SK-N-SH (cell line): ENCODE measurements at regions not wholly inside any gene's neighbourhood (a gene's known extent, or its start where the extent isn't known, plus 50 kb on each side); places are given as distances from the start of the nearest gene placed in this dataset.

ENCODE experiments used
- CTCF ChIA-PET: fragments of 300-600, 350-600 bp; formaldehyde crosslinking; extraction: SDS; loops from one replicate; lab custom pipeline; 2021; lab: Yijun Ruan, JAX
- POLR2A ChIA-PET: fragments of 350-600 bp; sonication (Branson Sonifier 250); formaldehyde crosslinking; extraction: SDS; loops from one replicate; lab custom pipeline; 2020; ENCODE audit warnings: antibody characterized with exemption, inconsistent platforms; lab: Yijun Ruan, JAX
- DNase-seq: peaks from one replicate; pipeline ENCODE4 v3.0.0; 2012
- H2AFZ ChIP-seq: fragments of 200-600 bp; sonication (generic); 2 replicates; pipeline ENCODE4 v1.8.1; 2016; ENCODE audit warnings: antibody characterized with exemption, mild to moderate bottlenecking, low read depth
- H3F3A ChIP-seq: fragments of 200-600 bp; sonication (generic); replicated peaks from 2 replicates; pipeline ENCODE3; 2016; ENCODE audit warnings: antibody characterized with exemption, mild to moderate bottlenecking; ENCODE audit not compliant: insufficient read depth
- H3K27ac ChIP-seq, 2 experiments: fragments of 200-500 bp in 1 of 2; fragments of 200-600 bp in 1 of 2; sonication (Bioruptor generic) in 1 of 2; sonication (generic), shearing (Covaris generic) in 1 of 2; 2 replicates each; pipeline versions ENCODE4 v1.5.1 to v1.6.1; 2014 to 2016; ENCODE audit warnings: low read depth in 2 of 2, inconsistent platforms in 1 of 2, low read length in 1 of 2, mild to moderate bottlenecking in 1 of 2, mixed read lengths in 1 of 2
- H3K27me3 ChIP-seq: fragments of 200-600 bp; sonication (generic), shearing (Covaris generic); 2 replicates; pipeline ENCODE4 v1.6.1; 2016; ENCODE audit warnings: mixed run types; ENCODE audit not compliant: insufficient read depth
- H3K36me3 ChIP-seq, 2 experiments: fragments of 200-500 bp in 1 of 2; fragments of 200-600 bp in 1 of 2; sonication (Bioruptor generic) in 1 of 2; sonication (generic) in 1 of 2; replicated peaks in 1 of 2; 2 replicates each; pipeline versions ENCODE3 to v1.5.1; 2014 to 2016; ENCODE audit warnings: low read length in 1 of 2, mild to moderate bottlenecking in 1 of 2; ENCODE audit not compliant: insufficient read depth in 2 of 2, control insufficient read depth in 1 of 2
- H3K4me1 ChIP-seq, 2 experiments: fragments of 200-500 bp in 1 of 2; fragments of 200-600 bp in 1 of 2; sonication (Bioruptor generic) in 1 of 2; sonication (generic), shearing (Covaris generic) in 1 of 2; 2 replicates each; pipeline versions ENCODE4 v1.5.1 to v1.6.1; 2014 to 2016; ENCODE audit warnings: low read depth in 1 of 2, low read length in 1 of 2, mixed run types in 1 of 2; ENCODE audit not compliant: insufficient read depth in 2 of 2, control insufficient read depth in 1 of 2
- H3K4me2 ChIP-seq: fragments of 200-600 bp; sonication (generic), shearing (Covaris generic); 2 replicates; pipeline ENCODE4 v1.6.1; 2017; ENCODE audit warnings: mixed run types
- H3K4me3 ChIP-seq, 2 experiments: fragments of 200-500 bp in 1 of 2; fragments of 200-600 bp in 1 of 2; sonication (Bioruptor generic) in 1 of 2; sonication (generic), shearing (Covaris generic) in 1 of 2; 2 replicates each; pipeline versions ENCODE4 v1.5.1 to v1.8.1; 2014 to 2016; ENCODE audit warnings: low read depth in 2 of 2, inconsistent platforms in 1 of 2, low read length in 1 of 2, mild to moderate bottlenecking in 1 of 2, mixed read lengths in 1 of 2, moderate library complexity in 1 of 2
- H3K79me2 ChIP-seq: fragments of 200-600 bp; sonication (generic); 2 replicates; pipeline ENCODE4 v1.8.1; 2017; ENCODE audit warnings: mild to moderate bottlenecking; ENCODE audit not compliant: insufficient read depth
- H3K9ac ChIP-seq: fragments of 200-600 bp; sonication (generic); 2 replicates; pipeline ENCODE4 v1.6.1; 2017; ENCODE audit warnings: mixed run types
- H3K9me2 ChIP-seq: fragments of 200-600 bp; sonication (generic); 2 replicates; pipeline ENCODE4 v1.6.1; 2017; ENCODE audit warnings: mixed run types
- H3K9me3 ChIP-seq: fragments of 200-600 bp; sonication (generic); 2 replicates; pipeline ENCODE4 v1.6.1; 2017; ENCODE audit warnings: mixed run types, mild to moderate bottlenecking, moderate library complexity
- H4K20me1 ChIP-seq: fragments of 200-600 bp; sonication (generic); 2 replicates; pipeline ENCODE4 v1.6.1; 2017; ENCODE audit warnings: mild to moderate bottlenecking, mixed run types; ENCODE audit not compliant: insufficient read depth
- CHD2 ChIP-seq: fragments of 150-350 bp; IDR thresholded peaks from 2 replicates; pipeline ENCODE4 v1.6.1; 2018; ENCODE audit warnings: low read length; ENCODE audit not compliant: partially characterized antibody
- EZH2phosphoT487 ChIP-seq: fragments of 200-600 bp; sonication (generic); IDR thresholded peaks from 2 replicates; pipeline ENCODE4 v1.6.1; 2017; ENCODE audit warnings: low read depth, mixed run types, mild to moderate bottlenecking, antibody characterized with exemption, moderate library complexity, borderline replicate concordance
- FOSL2 ChIP-seq: IDR thresholded peaks from 2 replicates; pipeline ENCODE4 v1.4.0; 2012; ENCODE audit warnings: low read depth, mild to moderate bottlenecking, moderate library complexity, borderline replicate concordance
- GABPA ChIP-seq: IDR thresholded peaks from 2 replicates; pipeline ENCODE4 v1.4.0; 2012; ENCODE audit warnings: low read depth, mild to moderate bottlenecking
- IRF3 ChIP-seq: fragments of 150-350 bp; IDR thresholded peaks from 2 replicates; pipeline ENCODE4 v1.6.1; 2016; ENCODE audit warnings: mild to moderate bottlenecking, low read depth, low read length
- JUND ChIP-seq: IDR thresholded peaks from 2 replicates; pipeline ENCODE4 v1.4.0; 2012
- MEF2A ChIP-seq: IDR thresholded peaks from 2 replicates; pipeline ENCODE4 v1.4.0; 2012; ENCODE audit warnings: low read depth, borderline replicate concordance
- PBX3 ChIP-seq: IDR thresholded peaks from 2 replicates; pipeline ENCODE4; 2012
- REST ChIP-seq: IDR thresholded peaks from 2 replicates; pipeline ENCODE4 v1.6.1; 2012; ENCODE audit warnings: mild to moderate bottlenecking, low read depth, low read length, moderate library complexity
- SIN3A ChIP-seq: IDR thresholded peaks from 2 replicates; pipeline ENCODE4 v1.6.1; 2012; ENCODE audit warnings: low read depth, mild to moderate bottlenecking, low read length, moderate library complexity, borderline replicate concordance
- SMC3 ChIP-seq: IDR thresholded peaks from 2 replicates; pipeline ENCODE4 v1.6.1; 2012; ENCODE audit warnings: low read depth, low read length, improper control_type of control experiment
- USF2 ChIP-seq: fragments of 150-350 bp; IDR thresholded peaks from 2 replicates; pipeline ENCODE4 v1.6.1; 2017; ENCODE audit warnings: antibody characterized with exemption, low read length, low read depth, borderline replicate concordance
- YY1 ChIP-seq: IDR thresholded peaks from 2 replicates; pipeline ENCODE4 v1.4.0; 2012; ENCODE audit warnings: low read depth, mild to moderate bottlenecking
- ZBTB33 ChIP-seq: IDR thresholded peaks from 2 replicates; pipeline ENCODE4 v1.4.0; 2012; ENCODE audit warnings: low read depth, borderline replicate concordance
- WGBS: methylation state at CpG from one replicate; pipeline ENCODE4 v1.1.6; 2017; ENCODE audit warnings: low lambda C conversion rate; 5-methylcytosine and 5-hydroxymethylcytosine counted together

GRCh38 chr20:12058216-12058615 lies 140.5 kb downstream of the BTBD3 start (continued):
- TF ChIP-seq PBX3: no peak

- Histone ChIP-seq H3F3A (no peaks in the 10 kb centered on the region), H3K27me3 (no peaks in the 10 kb centered on the region), H3K4me3 (no peak overlapping the region), H3K9me3 (no peaks in the 10 kb centered on the region), H3K27ac (no peak overlapping the region), H3K79me2 (no peaks in the 10 kb centered on the region), H2AFZ (no peak overlapping the region), H3K9ac (no peak overlapping the region), H3K4me1 (peaks cover 0 to 5% of the 10 kb centered on the region in 2 experiments; a peak in 2 of 4 replicates), H3K4me2 (no peak overlapping the region), H4K20me1 (no peaks in the 10 kb centered on the region), H3K36me3 (no peaks in the 10 kb centered on the region), H3K9me2 (no peaks in the 10 kb centered on the region)
- ChIA-PET CTCF (interaction anchor here (1.3 kb wide), 1 partner anchor 52 kb away, joined by 3 read pairs; no protein-coding TSS in a partner anchor), POLR2A (no interaction called here)
- no peak for TF ChIP-seq IRF3
- no peak for TF ChIP-seq GABPA
- TF ChIP-seq CHD2: no peak
- no peak for TF ChIP-seq JUND
- TF ChIP-seq REST: no peak
- no peak for TF ChIP-seq EZH2phosphoT487
- TF ChIP-seq MEF2A: no peak
- TF ChIP-seq SMC3: no peak
- TF ChIP-seq FOSL2: no peak
- TF ChIP-seq USF2: no peak
- TF ChIP-seq YY1: no peak
- no peak for TF ChIP-seq SIN3A
- no peak for TF ChIP-seq ZBTB33
- 29% methylated on average over 1 of the region's 1 CpG for WGBS
- DNase-seq: no peak
These were observed 143.8 kb downstream of the BTBD3 start for GRCh38 chr20:12061466-12061865.
